Vagina (tissue), 2 donors: ENCODE measurements at regions not wholly inside any gene's neighbourhood (a gene's known extent, or its start where the extent isn't known, plus 50 kb on each side); places are given as distances from the start of the nearest gene placed in this dataset.

Source experiments
- POLR2A ChIP-seq, 2 donors: fragments of 450-650 bp; IDR thresholded peaks; one replicate each; pipeline ENCODE4 v1.6.1; 2017; ENCODE audit warnings: antibody characterized with exemption in 2 of 2, mild to moderate bottlenecking in 2 of 2, moderate library complexity in 2 of 2
- POLR2AphosphoS5 ChIP-seq, 2 donors: sonication (generic); formaldehyde crosslinking; IDR thresholded peaks; one replicate each; pipeline ENCODE4 v1.9.0; 2017; ENCODE audit warnings: antibody characterized with exemption in 2 of 2, mild to moderate bottlenecking in 2 of 2, low read depth in 1 of 2; ENCODE audit not compliant: insufficient read depth in 1 of 2
- TF ChIP-seq, protein P1 (sequence below), 3 experiments: fragments of 450-650 bp in 2 of 3; fragments of 200-600 bp in 1 of 3; sonication (generic) in 1 of 3; IDR thresholded peaks; one replicate each; pipeline ENCODE4 v1.5.1; 2017 to 2019; ENCODE audit warnings: antibody characterized with exemption in 3 of 3, mild to moderate bottlenecking in 2 of 3, moderate library complexity in 2 of 3

DNA sequence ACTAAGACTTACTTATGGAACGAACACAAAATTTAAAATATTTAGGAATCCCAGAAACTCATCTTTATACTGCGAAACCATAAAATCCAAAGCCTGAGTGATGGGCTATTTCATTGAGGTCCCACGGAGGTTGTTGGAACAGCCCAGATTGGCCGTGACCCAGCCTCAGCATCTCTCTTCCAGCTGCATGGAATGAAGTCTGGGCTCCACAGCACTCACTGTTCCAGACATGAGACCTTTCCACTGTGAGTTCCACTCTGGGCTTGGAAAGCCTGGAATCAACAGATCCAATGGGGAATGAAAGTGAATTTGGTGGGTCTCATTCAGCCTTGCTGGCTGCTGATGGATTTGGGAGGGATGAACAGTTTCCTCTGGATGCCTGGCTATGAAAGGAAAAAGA lies 184.9 kb downstream of the EMX2 start:
- no peak for TF ChIP-seq POLR2AphosphoS5 (IDR thresholded peaks at IDR 0.05; ENCODE audit: insufficient read depth in 1 of 2, low read depth in 1 of 2)
- TF ChIP-seq, protein P1, sequence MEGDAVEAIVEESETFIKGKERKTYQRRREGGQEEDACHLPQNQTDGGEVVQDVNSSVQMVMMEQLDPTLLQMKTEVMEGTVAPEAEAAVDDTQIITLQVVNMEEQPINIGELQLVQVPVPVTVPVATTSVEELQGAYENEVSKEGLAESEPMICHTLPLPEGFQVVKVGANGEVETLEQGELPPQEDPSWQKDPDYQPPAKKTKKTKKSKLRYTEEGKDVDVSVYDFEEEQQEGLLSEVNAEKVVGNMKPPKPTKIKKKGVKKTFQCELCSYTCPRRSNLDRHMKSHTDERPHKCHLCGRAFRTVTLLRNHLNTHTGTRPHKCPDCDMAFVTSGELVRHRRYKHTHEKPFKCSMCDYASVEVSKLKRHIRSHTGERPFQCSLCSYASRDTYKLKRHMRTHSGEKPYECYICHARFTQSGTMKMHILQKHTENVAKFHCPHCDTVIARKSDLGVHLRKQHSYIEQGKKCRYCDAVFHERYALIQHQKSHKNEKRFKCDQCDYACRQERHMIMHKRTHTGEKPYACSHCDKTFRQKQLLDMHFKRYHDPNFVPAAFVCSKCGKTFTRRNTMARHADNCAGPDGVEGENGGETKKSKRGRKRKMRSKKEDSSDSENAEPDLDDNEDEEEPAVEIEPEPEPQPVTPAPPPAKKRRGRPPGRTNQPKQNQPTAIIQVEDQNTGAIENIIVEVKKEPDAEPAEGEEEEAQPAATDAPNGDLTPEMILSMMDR (IDR thresholded peaks at IDR 0.05), result no peak
- TF ChIP-seq POLR2A (IDR thresholded peaks at IDR 0.05), result no peak
